IMR-90 (cell line): ENCODE measurements at regions not wholly inside any gene's neighbourhood (a gene's known extent, or its start where the extent isn't known, plus 50 kb on each side); places are given as distances from the start of the nearest gene placed in this dataset.

Experiments used
- ATAC-seq: fragments of 200-7000 bp; cut with Tn5 transposase; 2 replicates; pipeline ENCODE4 v1.9.1; 2020; ENCODE audit warnings: low read depth, mild to moderate bottlenecking, moderate library complexity
- BruUV-seq: library from RNA; stranded (reverse); fragments of 400-500 nt; replicated peaks from 2 replicates; lab custom pipeline; 2021; lab: Mats Ljungman, UMichigan
- CTCF ChIA-PET: fragments of 300-600 bp; formaldehyde crosslinking; extraction: SDS; loops from one replicate; lab custom pipeline; 2021; ENCODE audit warnings: antibody characterized with exemption; lab: Yijun Ruan, JAX
- POLR2A ChIA-PET: fragments of 300-600 bp; sonication (Branson Sonifier 250); formaldehyde crosslinking; loops from one replicate; lab custom pipeline; 2022; ENCODE audit warnings: antibody characterized with exemption; ENCODE audit not compliant: unreplicated experiment; lab: Charles Lee
- DNase-seq: peaks from one replicate; pipeline ENCODE4 v3.0.0; 2013
- H2AFZ ChIP-seq: replicated peaks from 2 replicates; pipeline ENCODE3; 2013; ENCODE audit warnings: low read length, mild to moderate bottlenecking; ENCODE audit not compliant: poor library complexity
- H2AK5ac ChIP-seq: 2 replicates; pipeline ENCODE4 v1.6.1; 2013; ENCODE audit warnings: low read depth, low read length, inconsistent platforms
- H2AK9ac ChIP-seq: replicated peaks from 2 replicates; pipeline ENCODE3; 2013; ENCODE audit warnings: mild to moderate bottlenecking, low read depth, low read length, moderate library complexity; ENCODE audit not compliant: poor library complexity
- H2BK120ac ChIP-seq: 2 replicates; pipeline ENCODE4 v1.6.1; 2013; ENCODE audit warnings: low read depth, low read length, inconsistent platforms
- H2BK15ac ChIP-seq: 3 replicates; pipeline ENCODE4 v1.6.1; 2013; ENCODE audit warnings: low read depth, low read length, inconsistent platforms
- H2BK20ac ChIP-seq: 2 replicates; pipeline ENCODE4 v1.6.1; 2013; ENCODE audit warnings: low read depth, mild to moderate bottlenecking, inconsistent platforms, low read length, moderate library complexity
- H2BK5ac ChIP-seq: 2 replicates; pipeline ENCODE4 v1.6.1; 2013; ENCODE audit warnings: mild to moderate bottlenecking, low read depth, low read length, inconsistent platforms; ENCODE audit not compliant: poor library complexity, severe bottlenecking
- H3K14ac ChIP-seq: replicated peaks from 2 replicates; pipeline ENCODE4 v1.6.1; 2013; ENCODE audit warnings: low read depth, low read length, inconsistent platforms
- H3K18ac ChIP-seq: 2 replicates; pipeline ENCODE4 v1.6.1; 2013; ENCODE audit warnings: low read depth, low read length, control low read depth
- H3K23ac ChIP-seq: 2 replicates; pipeline ENCODE4 v1.6.1; 2013; ENCODE audit warnings: low read depth, low read length, inconsistent platforms
- H3K27ac ChIP-seq: 2 replicates; pipeline ENCODE4 v1.5.1; 2013; ENCODE audit warnings: mild to moderate bottlenecking, control low read depth, low read length; ENCODE audit not compliant: insufficient read depth
- H3K27me3 ChIP-seq: 2 replicates; pipeline ENCODE4 v1.6.1; 2013; ENCODE audit warnings: low read length; ENCODE audit not compliant: control insufficient read depth, insufficient read depth
- H3K36me3 ChIP-seq: 2 replicates; pipeline ENCODE4 v1.6.1; 2013; ENCODE audit warnings: low read length, mixed read lengths; ENCODE audit not compliant: control insufficient read depth, insufficient read depth
- H3K4ac ChIP-seq: 2 replicates; pipeline ENCODE4 v1.6.1; 2013; ENCODE audit warnings: low read depth, low read length, inconsistent platforms
- H3K4me1 ChIP-seq: 2 replicates; pipeline ENCODE4 v1.6.1; 2013; ENCODE audit warnings: low read length, mixed read lengths; ENCODE audit not compliant: control insufficient read depth, insufficient read depth
- H3K4me2 ChIP-seq: 2 replicates; pipeline ENCODE4 v1.6.1; 2013; ENCODE audit warnings: low read depth, mild to moderate bottlenecking, control low read depth, low read length, moderate library complexity
- H3K4me3 ChIP-seq: 2 replicates; pipeline ENCODE4 v1.5.1; 2013; ENCODE audit warnings: low read depth, mild to moderate bottlenecking, control low read depth, low read length, moderate library complexity; ENCODE audit not compliant: insufficient read depth
- H3K56ac ChIP-seq: 2 replicates; pipeline ENCODE4 v1.6.1; 2013; ENCODE audit warnings: low read length, inconsistent platforms; ENCODE audit not compliant: insufficient read depth; ENCODE audit errors: extremely low read depth
- H3K79me1 ChIP-seq, 2 experiments: 2 replicates each; pipeline ENCODE4 v1.6.1; 2013; ENCODE audit warnings: low read length in 2 of 2, inconsistent platforms in 1 of 2, low read depth in 1 of 2
- H3K9ac ChIP-seq: 2 replicates; pipeline ENCODE4 v1.6.1; 2013; ENCODE audit warnings: low read depth, low read length, control low read depth
- H3K9me1 ChIP-seq: 2 replicates; pipeline ENCODE4 v1.6.1; 2013; ENCODE audit warnings: low read length, inconsistent platforms; ENCODE audit not compliant: insufficient read depth
- H3K9me3 ChIP-seq: 2 replicates; pipeline ENCODE4 v1.6.1; 2013; ENCODE audit warnings: low read length; ENCODE audit not compliant: control insufficient read depth, insufficient read depth
- H4K20me1 ChIP-seq: 2 replicates; pipeline ENCODE4 v1.6.1; 2013; ENCODE audit warnings: low read length, inconsistent platforms; ENCODE audit not compliant: insufficient read depth
- H4K5ac ChIP-seq: 2 replicates; pipeline ENCODE4 v1.6.1; 2013; ENCODE audit warnings: mild to moderate bottlenecking, low read depth, low read length, control low read depth
- H4K8ac ChIP-seq, 2 experiments: 2 replicates each; pipeline ENCODE4 v1.6.1; 2013; ENCODE audit warnings: low read depth in 2 of 2, low read length in 2 of 2, control low read depth in 1 of 2, inconsistent platforms in 1 of 2
- H4K91ac ChIP-seq: 2 replicates; pipeline ENCODE4 v1.6.1; 2013; ENCODE audit warnings: low read depth, low read length, inconsistent platforms; ENCODE audit not compliant: insufficient read depth
- BHLHE40 ChIP-seq: fragments of 150-350 bp; IDR thresholded peaks from 2 replicates; pipeline ENCODE4 v1.6.1; 2016; ENCODE audit warnings: mild to moderate bottlenecking, low read depth, low read length
- CEBPB ChIP-seq: IDR thresholded peaks from 2 replicates; pipeline ENCODE4 v1.6.1; 2012; ENCODE audit warnings: low read depth, low read length, improper control_type of control experiment
- CHD1 ChIP-seq: IDR thresholded peaks from 2 replicates; pipeline ENCODE4 v1.6.1; 2012; ENCODE audit warnings: low read depth, low read length, improper control_type of control experiment
- MAFK ChIP-seq: IDR thresholded peaks from 2 replicates; pipeline ENCODE4 v1.6.1; 2012; ENCODE audit warnings: low read depth, low read length, improper control_type of control experiment
- MAZ ChIP-seq: IDR thresholded peaks from 2 replicates; pipeline ENCODE4 v1.6.1; 2012; ENCODE audit warnings: low read depth, mild to moderate bottlenecking, low read length, improper control_type of control experiment, moderate library complexity, borderline replicate concordance
- NFE2L2 ChIP-seq: fragments of 150-350 bp; IDR thresholded peaks from 2 replicates; pipeline ENCODE4 v1.6.1; 2016; ENCODE audit warnings: low read depth, mild to moderate bottlenecking, low read length
- POLR2A ChIP-seq: IDR thresholded peaks from 2 replicates; pipeline ENCODE4 v1.6.1; 2012; ENCODE audit warnings: mild to moderate bottlenecking, low read depth, low read length
- RAD21 ChIP-seq: IDR thresholded peaks from 2 replicates; pipeline ENCODE4 v1.6.1; 2012; ENCODE audit warnings: low read length, improper control_type of control experiment
- RCOR1 ChIP-seq: IDR thresholded peaks from 2 replicates; pipeline ENCODE4 v1.6.1; 2012; ENCODE audit warnings: mild to moderate bottlenecking, low read length, improper control_type of control experiment; ENCODE audit not compliant: insufficient replicate concordance
- RFX5 ChIP-seq: IDR thresholded peaks from 2 replicates; pipeline ENCODE4 v1.8.0; 2012; ENCODE audit warnings: low read depth, mild to moderate bottlenecking, low read length, moderate library complexity
- WGBS, 2 experiments: methylation state at CpG; one replicate each; pipeline versions ENCODE4 v1.1.5 to v1.1.7; 2013; ENCODE audit warnings: missing lambda C conversion rate in 2 of 2; ENCODE audit not compliant: insufficient read length in 1 of 2; ENCODE audit errors: extremely low coverage in 2 of 2; 5-methylcytosine and 5-hydroxymethylcytosine counted together
- dilution Hi-C: fragments of 300-500 bp; cut with HindIII; formaldehyde crosslinking; loops from one replicate; pipeline ENCODE4 v1.14.3; 2018; ENCODE audit warnings: low sequenced_read_pairs; ENCODE audit not compliant: unreplicated experiment
- in situ Hi-C: fragments of 300-500 bp; cut with MboI; formaldehyde crosslinking; loops from 3 replicates; pipeline ENCODE4 v1.14.3; 2019; ENCODE audit warnings: low sequenced_read_pairs, inconsistent platforms, mixed read lengths
- intact Hi-C: fragments of 100-400 bp; cut with micrococcal nuclease; formaldehyde crosslinking; loops from 2 replicates; pipeline ENCODE4 v1.10.0; 2022
- TF ChIP-seq, protein P1 (sequence below): conservative IDR thresholded peaks from 2 replicates; pipeline ENCODE4 v1.5.1; 2012; ENCODE audit warnings: mild to moderate bottlenecking, low read depth, low read length, improper control_type of control experiment

DNA sequence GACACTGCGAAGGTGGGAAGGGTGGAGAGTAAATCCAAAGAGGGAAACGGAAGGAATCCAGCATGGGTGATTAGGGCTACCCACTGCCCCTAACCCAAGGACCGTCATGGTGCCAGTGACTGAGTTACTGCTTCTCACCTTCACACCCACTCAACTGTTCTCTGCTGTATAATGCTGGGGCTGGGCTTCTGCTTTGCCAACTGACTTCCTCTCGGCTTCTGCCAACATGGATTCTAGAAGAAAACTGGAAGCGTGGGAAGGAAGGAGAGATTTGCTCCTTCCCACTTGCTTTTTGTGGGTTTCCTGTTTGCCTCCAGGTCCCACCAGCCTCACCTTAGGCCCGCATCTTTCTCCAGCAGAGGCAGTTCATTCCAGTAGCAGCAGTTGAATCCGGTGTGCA is 153.5 kb upstream of the RAI14 start:
- peak overlapping the region; percentile 29 for H2AFZ ChIP-seq

More for the DNA sequence above, 153.5 kb upstream of the RAI14 start:
- H3K4ac ChIP-seq: peak overlapping the region; percentile 59
- POLR2A ChIA-PET: no interaction called here
- H3K36me3 ChIP-seq: no peaks in the 10 kb centered on the region
- H2AK5ac ChIP-seq: peak overlapping the region; percentile 71
- DNase-seq: no peak
- 0 out of 2 replicates have a peak overlapping the region, but pooled peaks have one; percentile 42 for H2BK120ac ChIP-seq
- in situ Hi-C loops (no loop called here), dilution Hi-C loops (no loop called here), intact Hi-C loops (no loop called here)
- H4K8ac ChIP-seq: no peak overlapping the region; a peak in 1 of 4 replicates
- H3K79me1 ChIP-seq: peaks cover 0 to 12% of the 10 kb centered on the region in 2 experiments; a peak in 2 of 4 replicates
- 0 out of 3 replicates have a peak overlapping the region, but pooled peaks have one; percentile 35 for H2BK15ac ChIP-seq
- no peak overlapping the region for H3K4me3 ChIP-seq
- H3K4me1 ChIP-seq: peaks cover 19% of the 10 kb centered on the region
- CTCF ChIA-PET: no interaction called here
- TF ChIP-seq RAD21: no peak
- no peak for TF ChIP-seq MAZ
- TF ChIP-seq, protein P1, sequence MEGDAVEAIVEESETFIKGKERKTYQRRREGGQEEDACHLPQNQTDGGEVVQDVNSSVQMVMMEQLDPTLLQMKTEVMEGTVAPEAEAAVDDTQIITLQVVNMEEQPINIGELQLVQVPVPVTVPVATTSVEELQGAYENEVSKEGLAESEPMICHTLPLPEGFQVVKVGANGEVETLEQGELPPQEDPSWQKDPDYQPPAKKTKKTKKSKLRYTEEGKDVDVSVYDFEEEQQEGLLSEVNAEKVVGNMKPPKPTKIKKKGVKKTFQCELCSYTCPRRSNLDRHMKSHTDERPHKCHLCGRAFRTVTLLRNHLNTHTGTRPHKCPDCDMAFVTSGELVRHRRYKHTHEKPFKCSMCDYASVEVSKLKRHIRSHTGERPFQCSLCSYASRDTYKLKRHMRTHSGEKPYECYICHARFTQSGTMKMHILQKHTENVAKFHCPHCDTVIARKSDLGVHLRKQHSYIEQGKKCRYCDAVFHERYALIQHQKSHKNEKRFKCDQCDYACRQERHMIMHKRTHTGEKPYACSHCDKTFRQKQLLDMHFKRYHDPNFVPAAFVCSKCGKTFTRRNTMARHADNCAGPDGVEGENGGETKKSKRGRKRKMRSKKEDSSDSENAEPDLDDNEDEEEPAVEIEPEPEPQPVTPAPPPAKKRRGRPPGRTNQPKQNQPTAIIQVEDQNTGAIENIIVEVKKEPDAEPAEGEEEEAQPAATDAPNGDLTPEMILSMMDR: no peak
- no peak for TF ChIP-seq RCOR1
- TF ChIP-seq BHLHE40: no peak
- TF ChIP-seq MAFK: no peak
- no peak for TF ChIP-seq POLR2A
- no peak for TF ChIP-seq RFX5
- no peak for TF ChIP-seq NFE2L2
- no peak for TF ChIP-seq CHD1
- TF ChIP-seq CEBPB: no peak
- H2BK5ac ChIP-seq: no peak overlapping the region
- H3K9me3 ChIP-seq: no peaks in the 10 kb centered on the region
- peak overlapping the region; percentile 56 for H2AK9ac ChIP-seq
- ATAC-seq: no peak
- WGBS, 2 experiments: 100% methylated on average over 1 of the region's 7 CpGs; no CpG with 5 or more reads in 1 of the 2 experiments
- peaks cover 18% of the 10 kb centered on the region for H3K9me1 ChIP-seq
- H3K23ac ChIP-seq: peak overlapping the region; percentile 52; the same call in 1 of the 2 replicates
- no peak overlapping the region for H3K27ac ChIP-seq
- H4K5ac ChIP-seq: no peak overlapping the region
- BruUV-seq: no TSS peak
- H4K20me1 ChIP-seq: no peaks in the 10 kb centered on the region
- H3K14ac ChIP-seq: peak overlapping the region; percentile 39
- H3K9ac ChIP-seq: no peak overlapping the region
- no peak overlapping the region for H3K56ac ChIP-seq
- H3K27me3 ChIP-seq: no peaks in the 10 kb centered on the region
- H3K18ac ChIP-seq: no peak overlapping the region
- peak overlapping the region; percentile 14; the same call in 1 of the 2 replicates for H2BK20ac ChIP-seq
- no peak overlapping the region for H3K4me2 ChIP-seq
- peak overlapping the region; percentile 33 for H4K91ac ChIP-seq
